Testis (tissue), 2 donors: ENCODE measurements at regions not wholly inside any gene's neighbourhood (a gene's known extent, or its start where the extent isn't known, plus 50 kb on each side); places are given as distances from the start of the nearest gene placed in this dataset.

ENCODE experiments used
- CTCF ChIP-seq, 3 experiments: fragments of 450-650 bp in 2 of 3; fragments of 200-600 bp in 1 of 3; sonication (generic) in 1 of 3; IDR thresholded peaks; one replicate each; pipeline ENCODE4 v1.5.1; 2016 to 2019; ENCODE audit warnings: antibody characterized with exemption in 3 of 3, mild to moderate bottlenecking in 2 of 3, moderate library complexity in 1 of 3
- POLR2A ChIP-seq: fragments of 450-650 bp; IDR thresholded peaks from one replicate; pipeline ENCODE4 v1.6.1; 2017; ENCODE audit warnings: antibody characterized with exemption, mild to moderate bottlenecking, moderate library complexity

DNA sequence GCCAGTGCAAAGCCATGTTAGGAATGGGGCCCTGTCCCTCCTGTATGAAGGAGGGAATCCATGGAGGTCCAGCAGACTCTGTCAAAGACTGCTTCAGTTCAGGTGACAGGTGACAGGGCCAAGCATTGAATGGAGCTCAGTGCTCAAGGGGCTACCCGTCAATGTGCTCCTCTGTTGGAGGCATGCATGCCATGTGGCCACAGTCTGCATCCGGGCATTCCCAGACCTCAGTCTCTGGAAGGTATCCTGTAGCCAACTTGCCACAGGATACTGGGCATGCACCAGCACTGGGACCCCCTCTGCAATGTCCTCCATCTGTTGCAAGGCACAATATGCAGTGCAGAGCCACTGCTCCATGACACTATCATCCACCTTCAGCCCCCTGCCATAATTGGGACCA lies 136.1 kb upstream of the GATB start:
- no peak for TF ChIP-seq CTCF (IDR thresholded peaks at IDR 0.05)
- no peak for TF ChIP-seq POLR2A
